H1 (cell line): ENCODE measurements at regions not wholly inside any gene's neighbourhood (a gene's known extent, or its start where the extent isn't known, plus 50 kb on each side); places are given as distances from the start of the nearest gene placed in this dataset.

Experiments
- RFX5 ChIP-seq: IDR thresholded peaks from 2 replicates; pipeline ENCODE4 v1.6.1; 2011; ENCODE audit warnings: low read depth, low read length, improper control_type of control experiment, borderline replicate concordance
- RXRA ChIP-seq: IDR thresholded peaks from 2 replicates; pipeline ENCODE4 v1.6.1; 2011; ENCODE audit warnings: low read depth, mild to moderate bottlenecking, low read length, moderate library complexity; ENCODE audit not compliant: insufficient read depth
- SIN3A ChIP-seq, 2 experiments: IDR thresholded peaks in 1 of 2; conservative IDR thresholded peaks in 1 of 2; 2 replicates each; pipeline ENCODE4 v1.6.1; 2011 to 2012; ENCODE audit warnings: low read length in 2 of 2, improper control_type of control experiment in 1 of 2, low read depth in 1 of 2, mild to moderate bottlenecking in 1 of 2
- SUZ12 ChIP-seq: fragments of 200-600 bp; sonication (generic); IDR thresholded peaks from 2 replicates; pipeline ENCODE4 v1.6.1; 2012; ENCODE audit warnings: mild to moderate bottlenecking, inconsistent platforms, low read length, moderate library complexity, mixed read lengths
- TAF7 ChIP-seq: optimal IDR thresholded peaks from 2 replicates; pipeline ENCODE3; 2011; ENCODE audit warnings: low read depth, mild to moderate bottlenecking, inconsistent platforms, low read length, moderate library complexity, borderline replicate concordance

DNA sequence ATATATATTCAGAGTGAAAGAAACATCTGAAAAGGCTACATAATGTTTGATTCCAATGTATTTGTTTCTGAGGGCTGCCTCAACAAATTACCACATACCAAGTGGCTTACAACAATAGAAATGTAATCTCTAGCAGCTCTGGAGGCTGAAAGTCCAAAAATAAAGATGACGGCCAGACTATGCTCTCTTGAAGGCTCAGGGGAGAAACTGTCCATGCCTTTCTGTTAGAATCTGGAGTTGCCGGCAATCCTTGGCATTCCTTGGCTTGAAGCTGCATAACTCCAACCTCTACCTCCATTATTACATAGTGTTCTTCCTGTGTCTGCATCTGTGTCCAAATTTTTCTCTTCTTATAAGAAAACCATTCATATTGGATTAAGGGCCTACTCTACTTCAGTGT is 68.1 kb upstream of the PLEKHG7 start:
- no peak for TF ChIP-seq SUZ12
- TF ChIP-seq TAF7 = no peak
- TF ChIP-seq RXRA = no peak
- TF ChIP-seq RFX5 = no peak
- TF ChIP-seq SIN3A (conservative IDR thresholded peaks at IDR 0.05 in 1 of 2, IDR thresholded peaks at IDR 0.05 in 1 of 2; ENCODE audit: low read depth in 1 of 2, low read length in 2 of 2) = no peak
